B cell (primary cell): ENCODE measurements at regions not wholly inside any gene's neighbourhood (a gene's known extent, or its start where the extent isn't known, plus 50 kb on each side); places are given as distances from the start of the nearest gene placed in this dataset.

Source experiments
- CTCF ChIP-seq: fragments of 200-600 bp; IDR thresholded peaks from one replicate; pipeline ENCODE4 v1.8.0; 2022; ENCODE audit warnings: antibody characterized with exemption, mild to moderate bottlenecking
- EZH2 ChIP-seq: IDR thresholded peaks from 2 replicates; pipeline ENCODE4 v1.6.1; 2012; ENCODE audit warnings: borderline replicate concordance, low read depth, mild to moderate bottlenecking, moderate library complexity, low read length; ENCODE audit not compliant: insufficient read depth, poor library complexity, severe bottlenecking

DNA sequence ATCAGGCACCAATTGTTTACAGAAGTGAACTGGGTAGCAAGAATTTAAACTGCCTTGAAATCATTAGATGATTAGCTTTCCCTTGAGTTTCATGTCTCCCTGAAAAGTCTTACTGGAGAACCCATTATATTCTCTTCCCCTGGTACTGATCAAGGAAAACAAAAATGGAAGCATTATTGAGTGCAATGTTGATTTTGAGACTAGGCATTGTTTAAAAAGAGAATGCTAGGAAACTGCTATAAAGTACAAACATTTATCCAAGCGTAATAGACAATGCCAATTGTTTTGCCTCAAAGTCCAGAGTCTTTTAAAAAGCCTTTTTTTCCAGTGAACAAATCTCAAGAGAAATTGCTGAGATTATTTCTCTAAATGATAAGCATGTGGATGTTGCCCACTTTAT is 197.0 kb downstream of the CCER1 start:
- TF ChIP-seq CTCF (no peak), EZH2 (no peak)
